COLO829 (cell line): ENCODE measurements at regions not wholly inside any gene's neighbourhood (a gene's known extent, or its start where the extent isn't known, plus 50 kb on each side); places are given as distances from the start of the nearest gene placed in this dataset.

Experiments
- DNase-seq: peaks from one replicate; pipeline ENCODE4 v3.0.0; 2012; ENCODE audit warnings: low spot score

- DNase-seq: no peak
These were observed 147.4 kb upstream of the MLN start for GRCh38 chr6:33950891-33951889.

DNA sequence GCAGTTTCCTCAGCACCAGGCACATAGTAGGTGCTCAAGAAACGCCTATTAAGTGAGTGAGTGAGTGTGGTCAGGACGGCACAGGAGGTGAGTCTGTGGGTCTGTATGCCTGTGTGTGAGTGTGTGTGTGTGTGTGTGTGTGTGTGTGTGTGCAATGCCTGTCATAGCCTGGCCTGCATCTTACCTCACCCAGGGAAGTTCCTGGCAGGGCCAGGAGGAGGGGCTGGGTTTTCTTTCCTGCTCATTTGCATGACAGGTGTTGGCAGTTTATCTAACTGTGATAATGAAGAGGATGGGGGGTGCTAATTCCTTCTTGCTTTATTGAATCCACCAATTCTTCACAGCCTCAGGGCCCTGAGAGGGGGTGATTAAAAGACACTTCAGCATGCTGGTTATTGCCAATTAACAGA is 146.7 kb upstream of the MLN start:
- DNase-seq: no peak

DNA sequence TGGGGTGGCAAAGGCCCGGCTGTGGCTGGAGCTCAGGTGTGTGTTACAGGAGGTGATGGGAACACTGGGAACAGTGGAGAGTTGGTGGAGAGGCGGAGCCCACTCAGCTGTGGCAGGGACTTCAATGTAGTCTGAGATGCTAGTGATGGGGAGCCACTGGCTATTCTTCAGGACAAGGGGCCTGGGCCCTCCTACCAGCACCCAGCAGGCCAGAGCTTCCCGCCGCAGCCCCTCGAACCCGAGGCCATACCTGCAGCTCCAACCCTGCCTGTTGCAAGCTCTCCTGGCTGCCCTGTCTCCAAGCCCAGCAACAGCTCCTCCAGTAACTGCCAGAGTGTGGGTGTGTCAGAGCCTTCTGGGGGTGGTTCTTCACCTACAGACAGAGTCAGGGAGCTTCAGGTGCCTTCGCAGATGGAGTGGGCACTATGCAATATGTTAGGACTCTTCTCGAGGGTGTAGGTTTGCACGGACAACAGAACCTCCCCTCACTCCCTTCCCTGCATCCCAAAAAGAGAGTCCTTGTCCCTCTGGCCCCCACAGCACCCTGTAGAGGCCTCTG is 146.2 kb upstream of the MLN start:
- DNase-seq: no peak

DNA sequence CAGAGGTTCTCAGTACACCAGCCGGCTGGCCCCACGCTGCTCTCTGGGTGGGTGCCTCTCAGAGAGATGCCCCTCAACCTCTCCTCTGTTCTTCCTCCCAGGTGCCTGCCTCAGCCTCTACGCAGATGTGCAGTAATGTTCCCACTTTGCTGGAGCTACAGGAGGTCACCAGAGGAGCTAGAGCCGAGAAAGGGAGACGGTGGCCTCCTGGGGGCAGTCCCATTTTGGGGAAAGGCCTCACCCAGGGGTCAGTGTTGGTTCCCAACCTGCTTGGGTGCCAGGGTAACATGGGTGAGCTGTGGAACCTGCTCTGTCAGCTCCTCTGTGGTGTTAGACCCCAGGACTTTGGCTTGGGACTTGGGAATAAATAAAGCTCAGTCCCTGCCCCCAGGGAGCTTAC is 145.3 kb upstream of the MLN start:
- no peak for DNase-seq

DNA sequence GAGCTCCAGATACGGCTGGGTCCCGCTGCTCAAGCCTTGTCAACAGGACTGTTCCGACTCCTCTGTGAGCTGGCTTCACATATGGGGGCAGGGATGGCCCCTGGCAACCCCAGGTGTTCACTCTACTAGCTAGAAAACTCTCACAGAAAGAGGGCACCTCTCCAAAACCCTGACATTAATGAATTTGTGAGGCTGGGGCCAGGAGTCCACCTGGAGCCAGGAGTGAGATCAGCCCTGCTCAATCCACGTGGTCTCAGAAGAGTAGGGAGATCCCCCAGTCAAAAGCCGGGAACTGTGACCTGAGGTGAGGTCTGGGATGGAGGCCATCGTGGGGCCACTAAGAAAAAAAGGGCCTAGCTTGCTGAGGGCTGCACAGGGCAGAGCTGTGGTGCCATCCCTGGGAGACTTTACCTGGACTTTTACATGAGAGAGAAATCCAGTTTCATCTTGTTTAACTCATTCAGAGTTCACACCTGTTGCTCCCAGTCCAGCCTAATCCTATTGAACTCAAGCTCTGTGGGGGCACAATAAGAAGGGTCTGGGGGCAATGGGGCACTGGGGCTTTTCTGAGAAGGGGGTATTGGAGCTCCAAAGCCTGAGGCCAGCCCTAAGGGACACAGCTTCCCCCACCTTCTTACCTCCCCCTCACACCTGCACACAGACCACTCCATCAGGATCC is 144.3 kb upstream of the MLN start:
- no peak for DNase-seq

- DNase-seq: no peak
These were observed 143.2 kb upstream of the MLN start for GRCh38 chr6:33947047-33947446.

DNA sequence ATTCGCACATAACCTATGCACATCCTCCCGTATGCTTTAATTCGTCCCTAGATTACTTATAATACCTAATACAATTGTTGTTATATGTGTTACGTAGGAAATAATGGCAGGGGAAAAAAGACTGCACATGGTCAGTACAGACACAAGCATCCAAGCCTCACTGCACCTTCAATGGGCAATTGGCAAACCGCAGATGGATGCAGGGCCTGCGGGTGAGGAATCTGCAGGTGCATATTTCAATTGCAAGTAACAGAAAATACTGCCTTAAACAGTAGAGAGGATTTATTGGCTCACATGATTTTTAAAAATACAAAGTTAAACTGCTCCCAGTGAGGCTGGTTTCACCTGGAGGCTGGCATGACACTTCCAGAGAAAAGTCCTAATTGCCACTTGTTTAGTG is 142.1 kb upstream of the MLN start:
- no peak for DNase-seq

GRCh38 chr6:33944686-33945411 is 141.0 kb upstream of the MLN start:
- no peak for DNase-seq

DNA sequence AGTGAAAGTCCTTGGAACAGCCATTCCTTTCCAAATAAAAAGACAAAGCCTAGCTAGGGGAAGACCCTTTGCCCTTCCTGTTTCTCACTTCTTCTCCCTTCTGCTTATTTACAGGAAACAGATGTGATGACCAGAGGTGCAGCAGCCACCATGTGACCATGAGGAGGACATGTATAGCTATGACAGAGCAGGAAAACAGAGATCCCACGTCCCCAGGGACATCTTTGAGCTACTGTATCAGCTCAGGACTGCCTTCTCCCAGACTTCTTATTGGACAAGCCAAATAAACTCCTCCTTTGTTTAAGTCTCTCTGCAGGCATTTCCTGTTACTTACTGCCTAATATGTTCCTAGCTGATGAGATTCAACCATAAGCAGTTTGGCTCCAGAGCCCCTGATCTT is 133.1 kb upstream of the MLN start:
- DNase-seq: peak; percentile 54

DNA sequence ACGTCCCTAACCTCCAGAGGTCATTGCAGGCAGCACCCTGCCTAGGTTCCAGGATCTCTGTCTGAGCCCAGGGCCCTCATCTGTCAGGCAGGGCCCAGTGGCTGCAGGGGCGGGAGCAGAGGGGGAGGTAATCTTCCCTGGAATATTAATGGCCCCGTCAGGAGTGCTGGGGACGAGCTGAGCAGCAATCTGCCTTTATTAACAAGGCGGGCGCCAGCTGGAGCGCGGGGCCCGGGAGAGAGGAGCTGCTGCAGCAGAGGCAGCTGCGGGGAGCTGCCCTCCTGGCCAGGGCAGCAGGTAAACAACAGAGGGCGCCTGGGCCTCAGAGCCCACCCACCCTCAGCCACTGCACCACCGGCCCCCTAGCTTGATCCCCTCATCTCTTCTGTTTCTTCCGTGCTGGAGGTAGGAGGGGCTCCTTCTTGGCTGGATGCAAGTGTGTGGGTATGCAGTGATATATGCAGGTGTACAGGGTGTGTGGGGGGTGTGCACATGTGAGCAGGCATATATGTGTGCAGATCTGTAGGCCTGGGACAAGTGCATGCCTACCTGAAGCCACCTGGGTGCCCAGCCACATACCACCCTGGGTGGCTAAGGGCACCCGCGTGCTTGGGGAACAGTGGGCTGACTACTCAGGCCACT is 131.8 kb upstream of the MLN start:
- no peak for DNase-seq

- DNase-seq: no peak
These were observed 131.0 kb upstream of the MLN start for GRCh38 chr6:33934731-33935270.

GRCh38 chr6:33933101-33933500 is 129.3 kb upstream of the MLN start:
- no peak for DNase-seq

GRCh38 chr6:33931799-33932198 is 128.0 kb upstream of the MLN start:
- no peak for DNase-seq

DNA sequence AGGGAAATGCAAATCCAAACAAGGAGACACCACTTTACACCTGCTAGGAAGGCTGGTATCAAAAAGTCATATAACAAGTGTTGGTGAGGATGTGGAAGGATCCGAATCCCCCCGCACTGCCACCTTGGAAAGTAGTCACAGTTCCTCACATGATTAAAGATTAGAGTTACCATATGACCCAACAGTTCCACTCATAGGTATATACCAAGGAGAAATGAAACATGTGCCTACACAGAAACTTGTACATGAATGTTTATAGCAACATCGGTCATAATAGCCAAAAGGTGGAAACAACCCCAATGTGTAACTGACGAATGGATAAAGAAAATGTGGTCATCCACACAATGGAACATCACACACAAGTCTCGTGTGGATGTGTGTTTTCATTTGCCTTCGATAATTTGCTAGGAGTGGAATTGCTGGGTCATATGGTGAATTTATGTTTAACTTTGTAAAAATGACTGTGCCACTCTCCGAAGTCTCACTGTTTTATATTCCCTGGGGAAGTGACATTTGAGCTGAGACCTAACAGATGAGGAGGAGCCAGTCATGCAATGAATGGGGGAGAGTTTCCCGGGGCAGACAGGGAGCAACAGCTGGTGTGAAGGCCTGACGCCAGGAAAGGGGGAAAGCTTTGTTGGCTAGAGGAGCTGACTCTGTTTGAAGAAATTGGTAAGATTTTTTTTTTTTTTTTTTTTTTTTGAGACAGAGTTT is 125.9 kb upstream of the MLN start:
- no peak for DNase-seq

GRCh38 chr6:33927616-33928015 is 123.8 kb upstream of the MLN start:
- no peak for DNase-seq

DNA sequence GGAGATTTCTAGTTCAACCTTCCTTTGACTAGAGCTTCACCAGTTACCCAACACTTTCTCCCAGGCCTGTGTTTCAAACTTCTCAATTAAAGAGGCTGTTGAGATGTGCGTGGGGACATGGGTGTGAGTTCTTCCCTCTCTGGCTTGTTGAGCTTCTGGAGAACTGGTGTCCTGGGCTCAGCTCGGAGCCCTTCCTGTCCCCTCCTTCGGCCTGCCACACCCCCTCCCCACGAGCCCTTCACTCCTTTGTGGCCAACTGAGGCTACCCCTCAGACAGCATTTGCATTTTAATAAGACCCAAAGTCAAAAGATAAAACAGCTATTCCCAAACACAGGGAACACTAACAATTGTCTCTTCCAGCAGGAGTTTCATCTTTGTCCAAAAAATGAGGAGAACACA is 123.3 kb upstream of the MLN start:
- no peak for DNase-seq

DNA sequence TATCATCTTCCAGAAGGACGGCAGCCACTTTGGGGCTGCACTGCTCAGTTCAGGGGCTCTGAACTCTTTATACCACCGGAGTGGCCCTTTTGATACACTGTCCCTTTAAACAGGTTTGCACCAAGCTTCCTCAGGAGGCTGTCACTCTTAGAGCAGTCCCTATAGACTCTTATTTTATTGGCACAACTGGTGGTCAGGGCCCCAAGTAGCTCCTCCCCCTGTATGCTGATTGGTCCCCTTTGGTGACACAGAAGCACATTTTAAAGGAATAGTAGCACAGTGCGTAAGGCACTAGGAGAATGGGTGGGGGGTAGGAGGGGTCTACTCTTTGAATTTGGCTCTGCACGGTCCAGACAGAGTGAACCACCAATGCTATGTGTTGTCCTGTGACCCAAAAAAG is 122.6 kb upstream of the MLN start:
- DNase-seq: peak; percentile 69

DNA sequence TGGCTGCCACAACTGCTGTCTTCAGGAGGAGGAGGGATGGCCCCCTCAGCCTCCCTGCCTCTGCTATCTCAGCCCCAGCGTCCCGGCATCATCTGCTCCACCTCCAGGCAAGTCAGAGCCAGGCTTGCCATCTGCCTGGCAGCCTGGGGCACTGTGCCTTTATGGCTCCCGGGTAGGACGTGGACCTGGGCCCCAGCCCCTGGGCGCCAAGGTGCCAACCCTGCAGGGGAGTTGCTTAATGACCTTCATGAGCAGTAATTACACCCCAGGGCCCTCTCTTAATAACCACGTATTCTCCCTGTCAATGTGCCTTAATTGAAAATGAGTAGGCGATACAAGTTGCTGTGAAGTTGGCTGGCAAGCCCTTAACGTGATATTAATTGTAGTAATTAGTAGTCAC is 122.1 kb upstream of the MLN start:
- no peak for DNase-seq

GRCh38 chr6:33925210-33925609 is 121.4 kb upstream of the MLN start:
- DNase-seq: no peak

DNA sequence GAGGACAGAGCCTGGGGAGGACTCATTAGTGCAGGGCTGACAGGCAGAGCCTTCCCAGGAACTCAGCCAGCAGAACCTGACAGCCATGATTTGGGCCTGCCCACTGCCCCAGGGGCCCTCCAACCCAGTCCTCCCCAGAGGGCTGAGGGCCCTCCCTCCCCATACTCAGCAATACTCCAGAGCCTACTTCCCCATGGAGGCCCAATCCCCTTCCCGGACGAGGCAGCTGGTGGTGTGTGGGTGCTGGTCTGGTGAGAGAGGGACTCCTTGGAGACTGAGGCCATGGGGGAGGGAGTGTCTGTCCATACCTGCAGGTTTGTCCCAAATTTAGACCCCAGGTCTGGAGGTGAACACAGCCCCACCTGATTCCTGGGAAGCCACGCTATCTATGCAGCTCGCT is 120.9 kb upstream of the MLN start:
- no peak for DNase-seq
